ENCODE measurements at regions not wholly inside any gene's neighbourhood (a gene's known extent, or its start where the extent isn't known, plus 50 kb on each side); places are given as distances from the start of the nearest gene placed in this dataset.

DNA sequence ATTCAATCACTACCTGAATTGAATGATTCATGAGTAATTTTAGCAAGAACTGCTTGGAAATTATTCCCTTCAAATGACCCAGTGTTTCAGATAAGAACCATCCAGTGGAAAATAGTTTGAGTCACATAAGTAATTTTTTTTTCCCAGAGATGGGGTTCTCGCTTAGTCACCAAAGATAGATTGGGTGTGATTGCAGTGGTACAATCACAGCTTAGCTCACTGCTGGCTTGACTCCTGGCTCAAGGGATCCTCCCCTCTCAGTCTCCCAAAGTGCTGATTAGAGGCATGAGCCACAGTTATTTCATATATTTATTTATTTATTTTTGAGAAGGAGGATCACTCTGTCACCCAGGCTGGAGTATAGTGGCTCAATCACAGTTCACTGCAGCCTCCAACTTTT lies 574.5 kb upstream of the ARRDC3 start (continued):
- TF ChIP-seq, protein P1, sequence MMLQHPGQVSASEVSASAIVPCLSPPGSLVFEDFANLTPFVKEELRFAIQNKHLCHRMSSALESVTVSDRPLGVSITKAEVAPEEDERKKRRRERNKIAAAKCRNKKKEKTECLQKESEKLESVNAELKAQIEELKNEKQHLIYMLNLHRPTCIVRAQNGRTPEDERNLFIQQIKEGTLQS (CRISPR knock-in tag; conservative IDR thresholded peaks at IDR 0.05), result no peak
- no peak for TF ChIP-seq JUN (CRISPR knock-in tag; IDR thresholded peaks at IDR 0.05)
- no peak for TF ChIP-seq NFYB (CRISPR knock-in tag; conservative IDR thresholded peaks at IDR 0.05; ENCODE audit: low read depth)
- no peak for TF ChIP-seq ETV6 (CRISPR knock-in tag; IDR thresholded peaks at IDR 0.05)
- TF ChIP-seq, protein P2, sequence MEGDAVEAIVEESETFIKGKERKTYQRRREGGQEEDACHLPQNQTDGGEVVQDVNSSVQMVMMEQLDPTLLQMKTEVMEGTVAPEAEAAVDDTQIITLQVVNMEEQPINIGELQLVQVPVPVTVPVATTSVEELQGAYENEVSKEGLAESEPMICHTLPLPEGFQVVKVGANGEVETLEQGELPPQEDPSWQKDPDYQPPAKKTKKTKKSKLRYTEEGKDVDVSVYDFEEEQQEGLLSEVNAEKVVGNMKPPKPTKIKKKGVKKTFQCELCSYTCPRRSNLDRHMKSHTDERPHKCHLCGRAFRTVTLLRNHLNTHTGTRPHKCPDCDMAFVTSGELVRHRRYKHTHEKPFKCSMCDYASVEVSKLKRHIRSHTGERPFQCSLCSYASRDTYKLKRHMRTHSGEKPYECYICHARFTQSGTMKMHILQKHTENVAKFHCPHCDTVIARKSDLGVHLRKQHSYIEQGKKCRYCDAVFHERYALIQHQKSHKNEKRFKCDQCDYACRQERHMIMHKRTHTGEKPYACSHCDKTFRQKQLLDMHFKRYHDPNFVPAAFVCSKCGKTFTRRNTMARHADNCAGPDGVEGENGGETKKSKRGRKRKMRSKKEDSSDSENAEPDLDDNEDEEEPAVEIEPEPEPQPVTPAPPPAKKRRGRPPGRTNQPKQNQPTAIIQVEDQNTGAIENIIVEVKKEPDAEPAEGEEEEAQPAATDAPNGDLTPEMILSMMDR (IDR thresholded peaks at IDR 0.05), result no peak
- TF ChIP-seq ZNF219 (CRISPR knock-in tag; IDR thresholded peaks at IDR 0.05; ENCODE audit: borderline replicate concordance), result no peak

DNA sequence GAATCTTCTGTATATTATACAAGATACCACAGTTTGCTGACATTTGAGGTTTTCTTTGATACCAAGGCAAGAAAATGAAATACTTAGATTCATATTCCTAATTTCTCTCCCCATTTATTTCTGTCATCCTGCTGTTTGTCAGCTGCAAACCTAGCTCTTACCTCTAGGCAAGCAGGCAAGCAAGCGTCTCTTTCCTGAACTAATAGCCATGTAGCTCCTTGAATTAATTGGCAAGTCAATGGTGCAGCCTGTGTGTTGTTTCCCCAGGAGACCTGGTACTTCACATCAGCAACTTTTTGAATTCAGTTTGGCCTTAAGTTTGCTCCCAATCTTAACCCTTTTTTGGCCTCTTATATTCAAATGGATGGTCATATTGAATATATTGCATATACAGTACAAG lies 573.6 kb upstream of the ARRDC3 start:
- no peaks in the 10 kb centered on the region for H3K27me3 Mint-ChIP-seq (ENCODE audit: low read depth)
- H3K9me3 Mint-ChIP-seq, result peaks cover 8% of the 10 kb centered on the region
- no peak overlapping the region for H3K4me3 Mint-ChIP-seq
- ChIA-PET POLR2A (no interaction called here), CTCF (interaction anchor here (0.9 to 1.9 kb wide), 4 partner anchors 23 to 320 kb away, joined by 3 to 9 read pairs (median 4); no protein-coding TSS in a partner anchor)
- no peak overlapping the region for H3K27ac Mint-ChIP-seq
- DNase-seq (ENCODE audit: low spot score) (no peak), ATAC-seq (peak; percentile 97)
- peaks cover 7% of the 10 kb centered on the region for H3K4me1 Mint-ChIP-seq
- TF ChIP-seq RELA (CRISPR knock-in tag; IDR thresholded peaks at IDR 0.05; ENCODE audit: borderline replicate concordance), result no peak
- no peak for TF ChIP-seq ZNF423 (CRISPR knock-in tag; IDR thresholded peaks at IDR 0.05)
- no peak for TF ChIP-seq SMAD4 (CRISPR knock-in tag; IDR thresholded peaks at IDR 0.05)
- no peak for TF ChIP-seq IRF2 (CRISPR knock-in tag; IDR thresholded peaks at IDR 0.05; ENCODE audit: borderline replicate concordance, low read depth)
- no peak for TF ChIP-seq ETV6 (CRISPR knock-in tag; IDR thresholded peaks at IDR 0.05)
- TF ChIP-seq GABPB1 (CRISPR knock-in tag; IDR thresholded peaks at IDR 0.05), result no peak
- no peak for TF ChIP-seq ZNF121 (CRISPR knock-in tag; IDR thresholded peaks at IDR 0.05)
- TF ChIP-seq, protein P1 (CRISPR knock-in tag; conservative IDR thresholded peaks at IDR 0.05), result no peak
- TF ChIP-seq, protein P3, sequence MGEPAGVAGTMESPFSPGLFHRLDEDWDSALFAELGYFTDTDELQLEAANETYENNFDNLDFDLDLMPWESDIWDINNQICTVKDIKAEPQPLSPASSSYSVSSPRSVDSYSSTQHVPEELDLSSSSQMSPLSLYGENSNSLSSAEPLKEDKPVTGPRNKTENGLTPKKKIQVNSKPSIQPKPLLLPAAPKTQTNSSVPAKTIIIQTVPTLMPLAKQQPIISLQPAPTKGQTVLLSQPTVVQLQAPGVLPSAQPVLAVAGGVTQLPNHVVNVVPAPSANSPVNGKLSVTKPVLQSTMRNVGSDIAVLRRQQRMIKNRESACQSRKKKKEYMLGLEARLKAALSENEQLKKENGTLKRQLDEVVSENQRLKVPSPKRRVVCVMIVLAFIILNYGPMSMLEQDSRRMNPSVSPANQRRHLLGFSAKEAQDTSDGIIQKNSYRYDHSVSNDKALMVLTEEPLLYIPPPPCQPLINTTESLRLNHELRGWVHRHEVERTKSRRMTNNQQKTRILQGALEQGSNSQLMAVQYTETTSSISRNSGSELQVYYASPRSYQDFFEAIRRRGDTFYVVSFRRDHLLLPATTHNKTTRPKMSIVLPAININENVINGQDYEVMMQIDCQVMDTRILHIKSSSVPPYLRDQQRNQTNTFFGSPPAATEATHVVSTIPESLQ (CRISPR knock-in tag; IDR thresholded peaks at IDR 0.05), result no peak
- no peak for TF ChIP-seq CREB1 (CRISPR knock-in tag; IDR thresholded peaks at IDR 0.05)
- no peak for TF ChIP-seq CBFB (CRISPR knock-in tag; IDR thresholded peaks at IDR 0.05; ENCODE audit: low read depth)
- TF ChIP-seq, protein P4, sequence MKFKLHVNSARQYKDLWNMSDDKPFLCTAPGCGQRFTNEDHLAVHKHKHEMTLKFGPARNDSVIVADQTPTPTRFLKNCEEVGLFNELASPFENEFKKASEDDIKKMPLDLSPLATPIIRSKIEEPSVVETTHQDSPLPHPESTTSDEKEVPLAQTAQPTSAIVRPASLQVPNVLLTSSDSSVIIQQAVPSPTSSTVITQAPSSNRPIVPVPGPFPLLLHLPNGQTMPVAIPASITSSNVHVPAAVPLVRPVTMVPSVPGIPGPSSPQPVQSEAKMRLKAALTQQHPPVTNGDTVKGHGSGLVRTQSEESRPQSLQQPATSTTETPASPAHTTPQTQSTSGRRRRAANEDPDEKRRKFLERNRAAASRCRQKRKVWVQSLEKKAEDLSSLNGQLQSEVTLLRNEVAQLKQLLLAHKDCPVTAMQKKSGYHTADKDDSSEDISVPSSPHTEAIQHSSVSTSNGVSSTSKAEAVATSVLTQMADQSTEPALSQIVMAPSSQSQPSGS (CRISPR knock-in tag; IDR thresholded peaks at IDR 0.05; ENCODE audit: borderline replicate concordance, low read depth), result no peak
- no peak for TF ChIP-seq ZNF263 (CRISPR knock-in tag; IDR thresholded peaks at IDR 0.05; ENCODE audit: low read depth)
- no peak for TF ChIP-seq TEAD1 (CRISPR knock-in tag; IDR thresholded peaks at IDR 0.05)
- TF ChIP-seq, protein P5, sequence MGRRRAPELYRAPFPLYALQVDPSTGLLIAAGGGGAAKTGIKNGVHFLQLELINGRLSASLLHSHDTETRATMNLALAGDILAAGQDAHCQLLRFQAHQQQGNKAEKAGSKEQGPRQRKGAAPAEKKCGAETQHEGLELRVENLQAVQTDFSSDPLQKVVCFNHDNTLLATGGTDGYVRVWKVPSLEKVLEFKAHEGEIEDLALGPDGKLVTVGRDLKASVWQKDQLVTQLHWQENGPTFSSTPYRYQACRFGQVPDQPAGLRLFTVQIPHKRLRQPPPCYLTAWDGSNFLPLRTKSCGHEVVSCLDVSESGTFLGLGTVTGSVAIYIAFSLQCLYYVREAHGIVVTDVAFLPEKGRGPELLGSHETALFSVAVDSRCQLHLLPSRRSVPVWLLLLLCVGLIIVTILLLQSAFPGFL (CRISPR knock-in tag; IDR thresholded peaks at IDR 0.05; ENCODE audit: borderline replicate concordance), result no peak
- no peak for TF ChIP-seq ELF4 (CRISPR knock-in tag; IDR thresholded peaks at IDR 0.05; ENCODE audit: low read depth)
- TF ChIP-seq, protein P6, sequence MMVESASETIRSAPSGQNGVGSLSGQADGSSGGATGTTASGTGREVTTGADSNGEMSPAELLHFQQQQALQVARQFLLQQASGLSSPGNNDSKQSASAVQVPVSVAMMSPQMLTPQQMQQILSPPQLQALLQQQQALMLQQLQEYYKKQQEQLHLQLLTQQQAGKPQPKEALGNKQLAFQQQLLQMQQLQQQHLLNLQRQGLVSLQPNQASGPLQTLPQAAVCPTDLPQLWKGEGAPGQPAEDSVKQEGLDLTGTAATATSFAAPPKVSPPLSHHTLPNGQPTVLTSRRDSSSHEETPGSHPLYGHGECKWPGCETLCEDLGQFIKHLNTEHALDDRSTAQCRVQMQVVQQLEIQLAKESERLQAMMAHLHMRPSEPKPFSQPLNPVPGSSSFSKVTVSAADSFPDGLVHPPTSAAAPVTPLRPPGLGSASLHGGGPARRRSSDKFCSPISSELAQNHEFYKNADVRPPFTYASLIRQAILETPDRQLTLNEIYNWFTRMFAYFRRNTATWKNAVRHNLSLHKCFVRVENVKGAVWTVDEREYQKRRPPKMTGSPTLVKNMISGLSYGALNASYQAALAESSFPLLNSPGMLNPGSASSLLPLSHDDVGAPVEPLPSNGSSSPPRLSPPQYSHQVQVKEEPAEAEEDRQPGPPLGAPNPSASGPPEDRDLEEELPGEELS (CRISPR knock-in tag; IDR thresholded peaks at IDR 0.05), result no peak
- no peak for TF ChIP-seq ATF1 (CRISPR knock-in tag; IDR thresholded peaks at IDR 0.05)
- H3K36me3 Mint-ChIP-seq, result no peaks in the 10 kb centered on the region
